HK-2 (cell line): ENCODE measurements at regions not wholly inside any gene's neighbourhood (a gene's known extent, or its start where the extent isn't known, plus 50 kb on each side); places are given as distances from the start of the nearest gene placed in this dataset.

Experiments used
- DNase-seq: peaks from one replicate; pipeline ENCODE4 v3.0.0-alpha.2; 2018; ENCODE audit not compliant: unreplicated experiment

DNA sequence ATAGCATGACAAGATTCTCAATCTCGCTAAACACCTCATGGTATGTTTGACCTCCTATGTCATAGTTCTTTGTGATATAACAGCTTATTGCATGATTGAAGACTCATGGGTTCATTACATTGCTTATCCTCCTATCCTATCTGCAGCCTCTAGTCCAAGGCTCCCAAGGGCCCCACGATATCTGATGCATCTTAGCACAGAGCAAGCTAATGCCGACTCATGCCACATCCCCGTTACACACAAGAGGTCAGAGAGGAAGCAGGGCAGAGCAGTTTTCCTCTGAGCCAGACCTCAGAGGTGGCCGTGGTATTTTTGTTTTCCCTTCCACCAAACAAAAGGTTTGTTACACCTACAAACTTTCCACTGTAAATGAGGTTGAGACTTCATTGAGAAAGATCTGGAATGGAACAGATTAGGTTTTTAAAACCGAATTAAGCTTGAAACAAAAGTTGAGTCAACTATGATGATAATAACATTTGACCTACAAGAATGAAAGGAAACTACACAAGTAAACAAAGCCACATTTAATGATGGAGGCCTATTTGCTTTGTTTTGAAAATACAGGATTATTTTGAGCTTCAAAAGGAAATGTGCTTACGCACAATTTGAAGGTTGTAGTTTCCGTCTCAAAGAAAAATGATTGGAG lies 133.9 kb upstream of the MYLIP start:
- no peak for DNase-seq

- no peak for DNase-seq
These were observed 135.1 kb upstream of the MYLIP start for GRCh38 chr6:15993716-15994228.

- no peak for DNase-seq
These were observed 138.7 kb upstream of the MYLIP start for GRCh38 chr6:15990179-15990578.

- DNase-seq = no peak
These were observed 139.5 kb upstream of the MYLIP start for GRCh38 chr6:15989397-15989796.

- DNase-seq = no peak
These were observed 141.3 kb upstream of the MYLIP start for GRCh38 chr6:15987569-15987968.

GRCh38 chr6:15986027-15986629 lies 142.8 kb upstream of the MYLIP start:
- no peak for DNase-seq

DNA sequence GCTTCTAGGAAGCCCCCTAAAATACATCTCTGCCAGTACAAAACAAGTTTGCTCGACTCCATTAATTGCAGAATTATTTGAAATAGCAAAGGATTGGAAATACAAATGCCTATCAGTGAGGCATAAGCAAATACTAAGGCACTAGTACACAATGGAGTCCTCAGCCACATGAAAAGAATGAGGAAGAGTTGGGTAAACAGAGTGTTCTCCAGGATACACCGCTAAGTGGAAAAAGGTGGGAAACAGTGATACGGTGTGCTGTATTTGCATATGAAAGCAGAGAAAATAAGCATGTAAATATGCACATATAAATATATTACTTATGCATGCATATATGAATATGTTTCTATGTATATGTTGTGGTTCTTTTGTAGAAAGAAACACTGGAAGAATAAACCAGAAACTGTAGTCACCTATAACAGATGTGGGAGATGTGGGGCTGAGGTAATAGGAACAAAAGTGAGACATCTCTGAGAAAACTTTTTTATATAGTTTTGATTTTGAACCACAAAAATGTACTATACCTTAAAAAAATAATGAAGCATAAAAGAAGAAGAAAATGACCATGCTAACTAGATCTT lies 143.4 kb upstream of the MYLIP start:
- no peak for DNase-seq

- no peak for DNase-seq
These were observed 146.9 kb upstream of the MYLIP start for GRCh38 chr6:15981956-15982355.

GRCh38 chr6:15980801-15981200 lies 148.1 kb upstream of the MYLIP start:
- no peak for DNase-seq

DNA sequence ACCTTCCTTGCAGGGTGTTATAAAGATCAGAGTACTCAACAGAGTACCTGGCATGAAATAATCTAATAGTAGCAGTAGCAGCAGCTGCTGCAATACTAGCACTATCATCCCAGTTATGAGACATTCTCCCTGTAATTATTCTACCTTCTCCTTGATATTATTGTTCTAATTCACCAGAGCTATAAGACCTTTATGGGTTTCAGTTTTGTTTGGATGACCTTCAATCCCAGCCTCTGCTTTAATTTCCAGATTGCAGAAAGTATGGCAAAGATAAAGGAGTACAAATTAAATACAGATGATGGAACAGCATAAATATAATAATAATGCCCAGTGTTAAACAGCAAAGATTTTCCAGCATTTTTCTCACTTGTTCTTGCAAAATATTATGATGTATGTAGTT lies 150.5 kb upstream of the MYLIP start:
- DNase-seq = no peak

- DNase-seq = no peak
These were observed 151.8 kb upstream of the MYLIP start for GRCh38 chr6:15977050-15977449.

- DNase-seq = no peak
These were observed 154.1 kb upstream of the MYLIP start for GRCh38 chr6:15974817-15975216.

- no peak for DNase-seq
These were observed 158.4 kb upstream of the MYLIP start for GRCh38 chr6:15970517-15970916.

DNA sequence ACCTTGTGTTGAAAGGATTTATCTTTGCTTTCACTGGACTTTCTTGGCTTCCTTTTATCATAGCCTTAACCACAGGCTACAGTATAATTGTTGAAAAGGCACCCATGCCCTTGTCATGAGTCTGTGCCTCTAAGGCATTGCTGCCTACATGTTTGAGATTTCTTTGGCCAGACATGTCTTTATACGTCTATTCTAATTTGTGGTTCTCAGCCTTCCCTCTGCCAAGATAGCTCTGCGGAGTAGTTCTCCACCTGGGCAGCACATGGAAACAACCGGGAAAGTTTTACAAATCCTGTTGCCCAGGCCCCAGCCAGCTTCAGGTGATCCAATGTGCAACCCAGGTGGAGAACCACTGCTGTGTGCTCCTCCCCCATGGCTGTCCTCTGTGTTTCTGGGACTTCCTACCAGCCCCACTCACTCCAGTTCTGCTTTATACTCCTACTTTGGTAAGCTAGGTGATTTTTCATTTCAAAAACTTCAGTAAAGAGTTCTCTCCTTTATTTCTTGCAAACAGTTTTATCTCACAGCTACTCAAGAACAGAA lies 159.6 kb upstream of the MYLIP start:
- DNase-seq = no peak

- DNase-seq = no peak
These were observed 160.4 kb upstream of the MYLIP start for GRCh38 chr6:15968519-15968918.

DNA sequence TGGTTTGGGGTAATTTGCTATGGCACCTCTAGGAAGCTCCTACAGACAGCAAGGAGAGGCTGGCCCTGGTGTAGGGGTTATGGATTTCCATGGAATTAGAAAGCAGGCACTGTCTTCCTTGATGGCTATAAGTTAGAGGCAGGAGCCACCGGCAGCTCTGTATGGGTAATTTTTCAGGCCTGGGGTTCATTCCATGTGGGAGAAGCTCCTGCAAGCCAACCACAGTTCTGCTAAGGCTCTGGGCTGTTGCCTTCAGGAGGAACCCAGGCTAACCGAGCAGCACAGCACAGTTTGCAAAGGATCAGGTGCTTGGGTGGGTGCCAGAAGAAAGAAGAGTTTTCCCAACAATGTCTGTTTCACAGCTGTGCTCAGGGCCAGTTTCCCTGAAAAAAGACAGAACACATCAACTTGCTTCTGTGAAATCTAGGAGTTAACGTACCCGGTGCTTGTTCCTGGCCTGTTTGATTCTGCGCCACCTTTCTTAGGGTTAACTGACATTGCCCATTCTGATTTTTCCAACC lies 162.8 kb upstream of the MYLIP start:
- DNase-seq = no peak

DNA sequence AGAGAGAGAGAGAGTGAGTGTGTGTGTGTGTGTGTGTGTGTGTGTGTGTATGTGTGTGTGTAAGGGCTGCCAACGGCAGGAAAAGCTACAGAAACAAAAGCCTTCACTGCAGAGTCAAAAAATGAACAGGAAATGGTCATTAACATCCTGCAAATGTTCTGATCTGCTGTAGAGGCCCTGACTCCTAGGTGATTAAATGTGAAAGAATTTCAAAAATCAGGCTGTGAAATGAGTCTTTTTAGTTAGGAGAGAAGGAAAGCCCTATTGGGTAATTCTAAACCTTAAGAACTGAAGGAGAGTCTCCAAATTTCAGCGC lies 166.5 kb upstream of the MYLIP start:
- no peak for DNase-seq

- DNase-seq = no peak
These were observed 167.0 kb upstream of the MYLIP start for GRCh38 chr6:15961635-15962448.

GRCh38 chr6:15960740-15961634 lies 167.9 kb upstream of the MYLIP start:
- no peak for DNase-seq

DNA sequence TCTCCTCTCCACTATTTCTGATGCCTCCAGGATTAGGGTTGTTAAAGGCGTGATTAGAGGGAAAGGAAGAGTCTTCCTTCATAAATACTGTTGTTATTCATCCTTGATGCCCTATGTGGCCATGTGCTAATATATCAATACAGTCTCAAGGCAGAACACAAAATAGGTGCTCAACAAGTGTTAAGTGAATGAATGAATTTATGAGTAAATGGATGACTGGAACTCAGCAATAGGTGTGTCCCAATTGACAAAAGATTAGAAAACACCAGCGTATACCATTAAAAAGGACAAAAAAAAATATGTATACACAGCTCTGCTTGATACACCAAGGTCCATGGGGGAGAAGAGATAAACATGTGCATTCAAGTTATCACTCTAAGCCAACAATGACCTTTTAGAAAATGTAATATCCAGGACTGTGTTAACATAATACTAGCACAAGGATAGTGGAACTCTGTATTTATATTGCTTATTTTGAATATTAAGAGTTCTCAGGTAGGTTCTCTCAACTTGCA lies 171.2 kb upstream of the MYLIP start:
- DNase-seq = no peak
